Mammary epithelial cell (primary cell): ENCODE measurements at regions not wholly inside any gene's neighbourhood (a gene's known extent, or its start where the extent isn't known, plus 50 kb on each side); places are given as distances from the start of the nearest gene placed in this dataset.

Experiments used
- CTCF ChIP-seq, 2 donors: IDR thresholded peaks in 1 of 2; conservative IDR thresholded peaks in 1 of 2; 2 replicates each; pipeline ENCODE4 v1.5.1; 2011 to 2012; ENCODE audit warnings: inconsistent platforms in 2 of 2, low read length in 2 of 2, mild to moderate bottlenecking in 2 of 2, control low read depth in 1 of 2, low read depth in 1 of 2; ENCODE audit not compliant: insufficient read depth in 1 of 2; ENCODE audit errors: extremely low read depth in 1 of 2
- EZH2 ChIP-seq: IDR thresholded peaks from 2 replicates; pipeline ENCODE4 v1.6.1; 2012; ENCODE audit warnings: low read length, inconsistent platforms, borderline replicate concordance

GRCh38 chr2:194003911-194004310, 1653.1 kb upstream of the SLC39A10 start:
- no peak for TF ChIP-seq CTCF (conservative IDR thresholded peaks at IDR 0.05 in 1 of 2, IDR thresholded peaks at IDR 0.05 in 1 of 2; ENCODE audit: extremely low read depth in 1 of 2, insufficient read depth in 1 of 2, low read depth in 1 of 2, low read length in 2 of 2)
- TF ChIP-seq EZH2 = no peak
